PC-9 (cell line): ENCODE measurements at regions not wholly inside any gene's neighbourhood (a gene's known extent, or its start where the extent isn't known, plus 50 kb on each side); places are given as distances from the start of the nearest gene placed in this dataset.

ENCODE experiments used
- CTCF ChIP-seq: fragments of 200-600 bp; sonication (generic); conservative IDR thresholded peaks from 2 replicates; pipeline ENCODE4 v1.6.1; 2017; ENCODE audit warnings: mixed run types, antibody characterized with exemption, mild to moderate bottlenecking, moderate library complexity
- EZH2 ChIP-seq: fragments of 200-600 bp; sonication (generic); IDR thresholded peaks from 2 replicates; pipeline ENCODE4 v1.8.0; 2017; ENCODE audit warnings: antibody characterized with exemption, low read depth

GRCh38 chr10:2933924-2934323 is 133.4 kb upstream of the PFKP start:
- TF ChIP-seq CTCF (no peak), EZH2 (no peak)
